IPS-20b (cell line): ENCODE measurements at regions not wholly inside any gene's neighbourhood (a gene's known extent, or its start where the extent isn't known, plus 50 kb on each side); places are given as distances from the start of the nearest gene placed in this dataset.
"Not testable (repeated sequence)": the region's sequence is repeated elsewhere in the genome, so short reads cannot be mapped to it uniquely, and the experiment has no call there.

Source experiments
- H3K27ac ChIP-seq: one replicate; pipeline ENCODE4 v1.5.1; 2013; ENCODE audit warnings: low read length
- H3K27me3 ChIP-seq: 2 replicates; pipeline ENCODE4 v1.6.1; 2013; ENCODE audit warnings: mild to moderate bottlenecking, low read length, inconsistent platforms; ENCODE audit not compliant: insufficient read depth
- H3K36me3 ChIP-seq: 2 replicates; pipeline ENCODE4 v1.6.1; 2013; ENCODE audit warnings: low read depth, mild to moderate bottlenecking, inconsistent platforms, low read length, moderate library complexity; ENCODE audit not compliant: insufficient read depth
- H3K4me1 ChIP-seq: 2 replicates; pipeline ENCODE4 v1.6.1; 2013; ENCODE audit warnings: mild to moderate bottlenecking, control low read depth, inconsistent platforms, low read length, moderate library complexity; ENCODE audit not compliant: insufficient read depth
- H3K4me3 ChIP-seq: 2 replicates; pipeline ENCODE4 v1.5.1; 2013; ENCODE audit warnings: mild to moderate bottlenecking, low read length, inconsistent platforms
- H3K9ac ChIP-seq: 2 replicates; pipeline ENCODE4 v1.6.1; 2013; ENCODE audit warnings: low read depth, mild to moderate bottlenecking, inconsistent platforms, low read length, moderate library complexity
- H3K9me3 ChIP-seq: 2 replicates; pipeline ENCODE4 v1.6.1; 2013; ENCODE audit warnings: mild to moderate bottlenecking, low read depth, low read length, inconsistent platforms; ENCODE audit not compliant: insufficient read depth

- H3K27me3 ChIP-seq = not testable (repeated sequence)
Observed at GRCh38 chr6:141926200-141926900, 206.4 kb upstream of the GJE1 start.

GRCh38 chr6:141925001-141925400 is 207.7 kb upstream of the GJE1 start:
- no peaks in the 10 kb centered on the region for H3K4me1 ChIP-seq
- no peak overlapping the region for H3K9ac ChIP-seq
- H3K4me3 ChIP-seq = no peak overlapping the region
- H3K9me3 ChIP-seq = peaks cover 5% of the 10 kb centered on the region
- H3K27me3 ChIP-seq = no peaks in the 10 kb centered on the region
- no peaks in the 10 kb centered on the region for H3K36me3 ChIP-seq
- no peak overlapping the region for H3K27ac ChIP-seq

More at GRCh38 chr6:141926200-141926900, 206.4 kb upstream of the GJE1 start:
- not testable (repeated sequence) for H3K27ac ChIP-seq, H3K4me3 ChIP-seq, H3K36me3 ChIP-seq, H3K9me3 ChIP-seq, H3K9ac ChIP-seq, H3K4me1 ChIP-seq

GRCh38 chr6:141922898-141923297 is 209.8 kb upstream of the GJE1 start:
- no peak overlapping the region for H3K27ac ChIP-seq
- H3K4me3 ChIP-seq = no peak overlapping the region
- no peaks in the 10 kb centered on the region for H3K4me1 ChIP-seq
- no peak overlapping the region for H3K9ac ChIP-seq
- H3K27me3 ChIP-seq = no peaks in the 10 kb centered on the region
- H3K36me3 ChIP-seq = no peaks in the 10 kb centered on the region
- H3K9me3 ChIP-seq = peaks cover 5% of the 10 kb centered on the region

- H3K9me3 ChIP-seq, H3K9ac ChIP-seq, H3K36me3 ChIP-seq, H3K27ac ChIP-seq, H3K27me3 ChIP-seq, H3K4me1 ChIP-seq, H3K4me3 ChIP-seq: not testable (repeated sequence)
Observed at GRCh38 chr6:141916682-141917505, 215.8 kb upstream of the GJE1 start.

GRCh38 chr6:141914646-141915045 is 218.1 kb upstream of the GJE1 start:
- H3K27ac ChIP-seq = no peak overlapping the region
- H3K9me3 ChIP-seq = peaks cover 4% of the 10 kb centered on the region; the same call in 1 of the 2 replicates
- no peaks in the 10 kb centered on the region for H3K36me3 ChIP-seq
- H3K4me1 ChIP-seq = peaks cover 4% of the 10 kb centered on the region; the same call in 1 of the 2 replicates
- no peaks in the 10 kb centered on the region for H3K27me3 ChIP-seq
- no peak overlapping the region for H3K4me3 ChIP-seq
- H3K9ac ChIP-seq = no peak overlapping the region

GRCh38 chr6:141906569-141907080 is 226.1 kb upstream of the GJE1 start:
- no peaks in the 10 kb centered on the region for H3K27me3 ChIP-seq
- no peaks in the 10 kb centered on the region for H3K9me3 ChIP-seq
- no peak overlapping the region for H3K9ac ChIP-seq
- peaks cover 4% of the 10 kb centered on the region; the same call in 1 of the 2 replicates for H3K4me1 ChIP-seq
- no peaks in the 10 kb centered on the region for H3K36me3 ChIP-seq
- no peak overlapping the region for H3K4me3 ChIP-seq
- no peak overlapping the region for H3K27ac ChIP-seq

- Histone ChIP-seq H3K27me3 (no peaks in the 10 kb centered on the region), H3K27ac (no peak overlapping the region), H3K9me3 (peaks cover 15% of the 10 kb centered on the region), H3K4me1 (no peaks in the 10 kb centered on the region), H3K9ac (no peak overlapping the region), H3K4me3 (no peak overlapping the region), H3K36me3 (no peaks in the 10 kb centered on the region)
Observed at GRCh38 chr6:141890661-141891060, 242.1 kb upstream of the GJE1 start.

- H3K9ac ChIP-seq = no peak overlapping the region
- no peaks in the 10 kb centered on the region for H3K27me3 ChIP-seq
- H3K27ac ChIP-seq = no peak overlapping the region
- H3K9me3 ChIP-seq = peaks cover 21% of the 10 kb centered on the region
- no peaks in the 10 kb centered on the region for H3K36me3 ChIP-seq
- no peaks in the 10 kb centered on the region for H3K4me1 ChIP-seq
- no peak overlapping the region for H3K4me3 ChIP-seq
Observed at GRCh38 chr6:141884850-141885249, 247.9 kb upstream of the GJE1 start.

GRCh38 chr6:141878686-141879085 is 254.0 kb upstream of the GJE1 start:
- Histone ChIP-seq H3K27ac (no peak overlapping the region), H3K4me1 (no peaks in the 10 kb centered on the region), H3K9ac (no peak overlapping the region), H3K27me3 (no peaks in the 10 kb centered on the region), H3K9me3 (no peaks in the 10 kb centered on the region), H3K4me3 (no peak overlapping the region), H3K36me3 (no peaks in the 10 kb centered on the region)

- Histone ChIP-seq H3K36me3 (no peaks in the 10 kb centered on the region), H3K27me3 (no peaks in the 10 kb centered on the region), H3K27ac (no peak overlapping the region), H3K4me1 (no peaks in the 10 kb centered on the region), H3K4me3 (no peak overlapping the region), H3K9ac (no peak overlapping the region), H3K9me3 (no peaks in the 10 kb centered on the region; the same call in 1 of the 2 replicates)
Observed at GRCh38 chr6:141877275-141877983, 255.3 kb upstream of the GJE1 start.

GRCh38 chr6:141874930-141875602 is 257.7 kb upstream of the GJE1 start:
- H3K27me3 ChIP-seq = no peaks in the 10 kb centered on the region
- no peaks in the 10 kb centered on the region; the same call in 1 of the 2 replicates for H3K9me3 ChIP-seq
- no peaks in the 10 kb centered on the region for H3K36me3 ChIP-seq
- H3K27ac ChIP-seq = no peak overlapping the region
- H3K4me1 ChIP-seq = no peaks in the 10 kb centered on the region
- no peak overlapping the region for H3K9ac ChIP-seq
- no peak overlapping the region for H3K4me3 ChIP-seq
